PFSK-1 (cell line): ENCODE measurements at regions not wholly inside any gene's neighbourhood (a gene's known extent, or its start where the extent isn't known, plus 50 kb on each side); places are given as distances from the start of the nearest gene placed in this dataset.

Experiments used
- FOXP2 ChIP-seq: optimal IDR thresholded peaks from 2 replicates; pipeline ENCODE3; 2011; ENCODE audit warnings: borderline replicate concordance, control low read depth, inconsistent platforms; ENCODE audit not compliant: insufficient read depth; ENCODE audit errors: extremely low read length, extremely low read depth
- POLR2AphosphoS5 ChIP-seq: IDR thresholded peaks from 2 replicates; pipeline ENCODE4 v1.6.1; 2012; ENCODE audit warnings: low read depth, mild to moderate bottlenecking, control low read depth, low read length, moderate library complexity
- SIN3A ChIP-seq: IDR thresholded peaks from 2 replicates; pipeline ENCODE4 v1.6.1; 2012; ENCODE audit warnings: mild to moderate bottlenecking, low read length, moderate library complexity, borderline replicate concordance; ENCODE audit not compliant: insufficient read depth
- TAF1 ChIP-seq: IDR thresholded peaks from 2 replicates; pipeline ENCODE4 v1.6.1; 2012; ENCODE audit warnings: low read length, control low read depth, borderline replicate concordance; ENCODE audit not compliant: insufficient read depth
- TF ChIP-seq, protein P1 (sequence below), 2 experiments: IDR thresholded peaks; 2 replicates each; pipeline versions ENCODE4 v1.6.1 to v1.8.0; 2011 to 2012; ENCODE audit warnings: low read depth in 2 of 2, low read length in 2 of 2, control low read depth in 1 of 2, inconsistent platforms in 1 of 2, mild to moderate bottlenecking in 1 of 2, moderate library complexity in 1 of 2; ENCODE audit not compliant: insufficient read depth in 1 of 2

DNA sequence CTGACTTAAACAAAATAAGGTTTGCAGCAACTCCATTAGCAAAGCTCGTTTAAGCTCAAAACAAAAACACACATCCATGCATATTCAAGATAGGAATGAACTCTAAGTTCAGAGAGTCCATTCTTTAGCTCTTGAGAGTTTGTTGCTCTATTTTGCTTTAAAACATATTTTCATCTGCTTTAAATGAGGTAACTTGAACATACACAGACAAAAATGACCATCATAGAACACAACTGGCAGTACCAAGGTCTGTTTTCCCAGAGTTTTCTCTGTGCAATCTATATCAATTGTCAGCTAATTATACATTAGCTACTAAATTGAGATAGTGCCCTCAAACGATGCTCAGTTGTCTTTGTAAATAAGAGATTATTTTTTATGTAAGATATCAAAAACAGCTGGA lies 423.2 kb upstream of the ANO3 start:
- no peak for TF ChIP-seq FOXP2
- TF ChIP-seq, protein P1, sequence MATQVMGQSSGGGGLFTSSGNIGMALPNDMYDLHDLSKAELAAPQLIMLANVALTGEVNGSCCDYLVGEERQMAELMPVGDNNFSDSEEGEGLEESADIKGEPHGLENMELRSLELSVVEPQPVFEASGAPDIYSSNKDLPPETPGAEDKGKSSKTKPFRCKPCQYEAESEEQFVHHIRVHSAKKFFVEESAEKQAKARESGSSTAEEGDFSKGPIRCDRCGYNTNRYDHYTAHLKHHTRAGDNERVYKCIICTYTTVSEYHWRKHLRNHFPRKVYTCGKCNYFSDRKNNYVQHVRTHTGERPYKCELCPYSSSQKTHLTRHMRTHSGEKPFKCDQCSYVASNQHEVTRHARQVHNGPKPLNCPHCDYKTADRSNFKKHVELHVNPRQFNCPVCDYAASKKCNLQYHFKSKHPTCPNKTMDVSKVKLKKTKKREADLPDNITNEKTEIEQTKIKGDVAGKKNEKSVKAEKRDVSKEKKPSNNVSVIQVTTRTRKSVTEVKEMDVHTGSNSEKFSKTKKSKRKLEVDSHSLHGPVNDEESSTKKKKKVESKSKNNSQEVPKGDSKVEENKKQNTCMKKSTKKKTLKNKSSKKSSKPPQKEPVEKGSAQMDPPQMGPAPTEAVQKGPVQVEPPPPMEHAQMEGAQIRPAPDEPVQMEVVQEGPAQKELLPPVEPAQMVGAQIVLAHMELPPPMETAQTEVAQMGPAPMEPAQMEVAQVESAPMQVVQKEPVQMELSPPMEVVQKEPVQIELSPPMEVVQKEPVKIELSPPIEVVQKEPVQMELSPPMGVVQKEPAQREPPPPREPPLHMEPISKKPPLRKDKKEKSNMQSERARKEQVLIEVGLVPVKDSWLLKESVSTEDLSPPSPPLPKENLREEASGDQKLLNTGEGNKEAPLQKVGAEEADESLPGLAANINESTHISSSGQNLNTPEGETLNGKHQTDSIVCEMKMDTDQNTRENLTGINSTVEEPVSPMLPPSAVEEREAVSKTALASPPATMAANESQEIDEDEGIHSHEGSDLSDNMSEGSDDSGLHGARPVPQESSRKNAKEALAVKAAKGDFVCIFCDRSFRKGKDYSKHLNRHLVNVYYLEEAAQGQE (IDR thresholded peaks at IDR 0.05; ENCODE audit: insufficient read depth in 1 of 2, low read depth in 2 of 2, low read length in 2 of 2): no peak

GRCh38 chr11:25910086-25910485 lies 421.8 kb upstream of the ANO3 start:
- no peak for TF ChIP-seq POLR2AphosphoS5
- TF ChIP-seq TAF1: no peak
- no peak for TF ChIP-seq FOXP2
- TF ChIP-seq, protein P1 (IDR thresholded peaks at IDR 0.05; ENCODE audit: insufficient read depth in 1 of 2, low read depth in 2 of 2, low read length in 2 of 2): no peak
- TF ChIP-seq SIN3A: no peak

- TF ChIP-seq SIN3A (no peak), TAF1 (no peak), FOXP2 (no peak), POLR2AphosphoS5 (no peak)
- TF ChIP-seq, protein P1 (IDR thresholded peaks at IDR 0.05; ENCODE audit: insufficient read depth in 1 of 2, low read depth in 2 of 2, low read length in 2 of 2): no peak
Observed at GRCh38 chr11:25920356-25920755, 411.6 kb upstream of the ANO3 start.

- TF ChIP-seq TAF1: no peak
- no peak for TF ChIP-seq POLR2AphosphoS5
Observed at GRCh38 chr11:25924586-25924985, 407.3 kb upstream of the ANO3 start.

DNA sequence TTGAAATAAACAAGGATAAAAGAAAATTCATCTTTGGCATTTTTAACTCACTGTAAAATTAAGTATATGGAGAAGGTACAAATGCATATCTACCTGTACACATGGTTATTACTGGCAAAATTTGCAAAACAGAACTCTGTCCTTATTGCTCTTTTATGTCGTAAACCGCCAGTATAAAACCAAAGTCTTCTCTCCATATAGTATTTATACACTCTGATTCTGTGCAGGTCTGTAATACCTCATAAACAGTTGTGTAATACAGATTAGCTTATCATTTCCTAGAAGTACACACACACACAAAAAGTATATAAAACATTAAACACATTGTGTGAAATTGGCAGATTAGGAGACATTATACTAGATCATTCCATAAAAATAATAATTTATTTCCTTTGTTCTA lies 406.6 kb upstream of the ANO3 start:
- TF ChIP-seq POLR2AphosphoS5: no peak
- no peak for TF ChIP-seq SIN3A
- TF ChIP-seq, protein P1 (IDR thresholded peaks at IDR 0.05; ENCODE audit: insufficient read depth in 1 of 2, low read depth in 2 of 2, low read length in 2 of 2): no peak
- no peak for TF ChIP-seq TAF1
- TF ChIP-seq FOXP2: no peak
